Sigmoid colon (tissue), 4 donors: ENCODE measurements at regions not wholly inside any gene's neighbourhood (a gene's known extent, or its start where the extent isn't known, plus 50 kb on each side); places are given as distances from the start of the nearest gene placed in this dataset.

Experiments
- EP300 ChIP-seq, 4 donors: sonication (generic); formaldehyde crosslinking; IDR thresholded peaks; one replicate each; pipeline ENCODE4 v1.6.1; 2017; ENCODE audit warnings: antibody characterized with exemption in 4 of 4
- POLR2A ChIP-seq, 2 donors: fragments of 450-650 bp; IDR thresholded peaks; one replicate each; pipeline ENCODE4 v1.6.1; 2016; ENCODE audit warnings: antibody characterized with exemption in 2 of 2, mild to moderate bottlenecking in 2 of 2, moderate library complexity in 2 of 2
- POLR2AphosphoS5 ChIP-seq, 4 donors: sonication (generic); formaldehyde crosslinking; IDR thresholded peaks; one replicate each; pipeline ENCODE4 v1.6.1; 2017; ENCODE audit warnings: antibody characterized with exemption in 4 of 4
- TF ChIP-seq, protein P1 (sequence below), 4 experiments: fragments of 450-650 bp in 3 of 4; fragments of 200-600 bp in 1 of 4; IDR thresholded peaks; one replicate each; pipeline ENCODE4 v1.5.1; 2016 to 2019; ENCODE audit warnings: antibody characterized with exemption in 4 of 4, mild to moderate bottlenecking in 3 of 4, moderate library complexity in 2 of 4

DNA sequence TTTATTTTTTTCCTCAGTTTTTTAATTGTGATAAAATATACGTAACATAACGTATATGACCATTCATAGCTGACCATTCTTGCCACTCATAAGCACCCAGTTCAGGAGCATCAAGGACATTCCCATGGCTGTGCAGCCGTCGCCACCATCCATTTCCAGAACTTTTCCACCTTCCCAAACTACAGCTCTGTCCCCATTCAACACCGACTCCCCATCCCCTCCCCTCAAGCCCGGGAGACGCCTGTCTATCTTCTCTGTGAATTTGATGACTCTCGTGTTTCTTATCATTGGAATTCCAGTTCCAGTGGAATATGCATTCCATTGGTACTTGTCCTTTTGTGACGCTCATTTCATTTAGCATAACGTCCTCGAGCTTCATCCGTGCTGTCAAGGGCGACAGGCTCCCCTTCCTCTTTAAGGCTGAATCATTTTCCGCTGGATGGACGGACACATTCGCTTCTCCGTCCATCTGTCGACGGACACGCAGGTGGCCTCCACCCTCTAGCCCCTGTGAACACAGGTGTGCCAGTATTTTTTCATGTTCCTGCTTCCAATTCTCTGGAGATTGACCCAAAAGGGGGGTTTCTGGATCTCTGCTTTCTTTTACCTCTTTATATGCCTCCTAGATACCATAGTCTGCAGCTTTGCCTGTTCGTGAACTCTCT, 88.1 kb downstream of the YTHDF1 start:
- TF ChIP-seq, protein P1, sequence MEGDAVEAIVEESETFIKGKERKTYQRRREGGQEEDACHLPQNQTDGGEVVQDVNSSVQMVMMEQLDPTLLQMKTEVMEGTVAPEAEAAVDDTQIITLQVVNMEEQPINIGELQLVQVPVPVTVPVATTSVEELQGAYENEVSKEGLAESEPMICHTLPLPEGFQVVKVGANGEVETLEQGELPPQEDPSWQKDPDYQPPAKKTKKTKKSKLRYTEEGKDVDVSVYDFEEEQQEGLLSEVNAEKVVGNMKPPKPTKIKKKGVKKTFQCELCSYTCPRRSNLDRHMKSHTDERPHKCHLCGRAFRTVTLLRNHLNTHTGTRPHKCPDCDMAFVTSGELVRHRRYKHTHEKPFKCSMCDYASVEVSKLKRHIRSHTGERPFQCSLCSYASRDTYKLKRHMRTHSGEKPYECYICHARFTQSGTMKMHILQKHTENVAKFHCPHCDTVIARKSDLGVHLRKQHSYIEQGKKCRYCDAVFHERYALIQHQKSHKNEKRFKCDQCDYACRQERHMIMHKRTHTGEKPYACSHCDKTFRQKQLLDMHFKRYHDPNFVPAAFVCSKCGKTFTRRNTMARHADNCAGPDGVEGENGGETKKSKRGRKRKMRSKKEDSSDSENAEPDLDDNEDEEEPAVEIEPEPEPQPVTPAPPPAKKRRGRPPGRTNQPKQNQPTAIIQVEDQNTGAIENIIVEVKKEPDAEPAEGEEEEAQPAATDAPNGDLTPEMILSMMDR (IDR thresholded peaks at IDR 0.05): no peak
- TF ChIP-seq POLR2A (IDR thresholded peaks at IDR 0.05) (no peak), EP300 (IDR thresholded peaks at IDR 0.05) (no peak), POLR2AphosphoS5 (IDR thresholded peaks at IDR 0.05) (no peak)
